ENCODE measurements at regions not wholly inside any gene's neighbourhood (a gene's known extent, or its start where the extent isn't known, plus 50 kb on each side); places are given as distances from the start of the nearest gene placed in this dataset.

DNA sequence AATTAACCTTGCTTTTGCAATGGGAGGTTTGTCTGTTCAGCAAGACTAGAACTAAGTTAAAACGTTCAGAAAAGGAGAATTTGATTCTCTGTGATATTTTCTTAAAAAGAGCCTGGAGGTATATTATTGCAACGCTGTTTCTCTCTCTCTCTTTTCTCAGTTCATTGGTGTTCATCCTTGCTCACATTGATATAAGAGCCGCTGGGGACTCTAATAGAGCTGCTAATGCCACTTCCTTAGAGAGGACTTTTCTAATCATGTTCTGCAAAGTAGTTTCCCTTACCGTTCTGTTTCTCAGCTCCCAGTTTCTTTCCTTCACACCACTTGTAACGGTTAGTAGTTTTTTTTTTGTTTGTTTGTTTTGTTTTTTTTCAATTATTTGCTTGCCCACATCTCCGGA lies 203.8 kb downstream of the RWDD3 start:
- 68% methylated on average over 6 of the region's 6 CpGs for WGBS
- no peak overlapping the region for H3K4me3 ChIP-seq

DNA sequence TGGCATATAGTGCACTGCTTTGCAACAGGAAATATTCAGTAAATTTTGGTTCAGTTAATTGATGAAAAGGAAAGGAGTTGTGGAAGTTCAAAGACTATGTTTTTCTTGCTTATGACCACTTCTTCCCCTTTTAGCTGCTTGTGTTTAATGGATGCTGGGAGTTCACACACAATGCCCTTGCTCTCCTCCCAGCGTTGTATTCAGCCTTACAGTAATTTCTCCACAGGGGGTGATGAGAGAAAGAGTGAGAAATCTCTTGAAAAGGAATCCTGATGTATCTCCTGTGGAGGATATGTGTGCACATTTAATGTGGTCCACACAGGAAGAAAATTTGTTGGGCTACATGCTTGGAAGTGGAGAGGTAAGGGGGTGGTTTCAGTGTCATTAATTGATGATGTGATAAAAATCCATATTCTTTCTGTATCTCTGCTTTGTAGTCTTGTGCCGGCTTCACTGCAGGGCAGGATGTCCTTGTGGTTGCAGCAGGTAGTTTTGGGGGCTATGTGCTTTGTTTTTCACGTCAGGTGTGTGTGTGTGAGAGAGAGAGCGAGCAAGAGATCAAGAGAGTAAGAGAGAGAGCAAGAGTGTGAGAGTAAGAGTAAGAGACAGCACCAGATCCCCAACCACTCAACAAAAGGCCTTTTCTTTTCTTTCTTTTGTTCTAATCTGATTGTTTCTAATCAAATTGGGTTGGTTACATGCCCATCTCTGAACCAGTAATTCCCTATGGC lies 204.4 kb downstream of the RWDD3 start:
- intact Hi-C loops (cut with DNase I), result no loop called here
- TF ChIP-seq POLR2AphosphoS5 (IDR thresholded peaks at IDR 0.05) (no peak), EP300 (IDR thresholded peaks at IDR 0.05) (no peak), CTCF (IDR thresholded peaks at IDR 0.05) (no peak), POLR2A (IDR thresholded peaks at IDR 0.05; ENCODE audit: low read depth) (no peak)
- no peak for DNase-seq (ENCODE audit: extremely low spot score)
- Histone ChIP-seq H3K4me3 (no peak overlapping the region), H3K27me3 (no peaks in the 10 kb centered on the region), H3K36me3 (no peaks in the 10 kb centered on the region), H3K9me3 (no peaks in the 10 kb centered on the region), H3K4me1 (peaks cover 0 to 10% (median 5%) of the 10 kb centered on the region in 4 donors), H3K27ac (replicated peaks in 1 of 4) (no peak overlapping the region)
- 87% methylated on average over 4 of the region's 4 CpGs for WGBS

More for the DNA sequence above, 203.8 kb downstream of the RWDD3 start:
- no peaks in the 10 kb centered on the region for H3K27me3 ChIP-seq
- no peak for DNase-seq (ENCODE audit: extremely low spot score)
- H3K4me1 ChIP-seq, result peaks cover 0 to 10% (median 5%) of the 10 kb centered on the region in 4 donors
- no peak for TF ChIP-seq CTCF (IDR thresholded peaks at IDR 0.05)
- intact Hi-C loops (cut with DNase I), result no loop called here
- H3K9me3 ChIP-seq, result no peaks in the 10 kb centered on the region
- no peak overlapping the region for H3K27ac ChIP-seq (replicated peaks in 1 of 4)
- no peaks in the 10 kb centered on the region for H3K36me3 ChIP-seq

- Histone ChIP-seq H3K27me3 (no peaks in the 10 kb centered on the region), H3K36me3 (no peaks in the 10 kb centered on the region), H3K4me1 (peaks cover 0 to 10% (median 5%) of the 10 kb centered on the region in 4 donors), H3K27ac (replicated peaks in 1 of 4) (no peak overlapping the region), H3K9me3 (no peaks in the 10 kb centered on the region), H3K4me3 (no peak overlapping the region)
- TF ChIP-seq POLR2AphosphoS5 (IDR thresholded peaks at IDR 0.05) (no peak), POLR2A (IDR thresholded peaks at IDR 0.05; ENCODE audit: low read depth) (no peak), CTCF (IDR thresholded peaks at IDR 0.05) (no peak), EP300 (IDR thresholded peaks at IDR 0.05) (no peak)
- no peak for DNase-seq (ENCODE audit: extremely low spot score)
- 20% methylated on average over 4 of the region's 4 CpGs for WGBS
- intact Hi-C loops (cut with DNase I), result no loop called here
Observed at GRCh38 chr1:95440511-95440910, 206.5 kb downstream of the RWDD3 start.

- intact Hi-C loops (cut with DNase I), result no loop called here
- Histone ChIP-seq H3K36me3 (no peaks in the 10 kb centered on the region), H3K4me1 (no peaks in the 10 kb centered on the region), H3K4me3 (no peak overlapping the region), H3K9me3 (peaks cover 0 to 4% (median 1%) of the 10 kb centered on the region in 4 donors), H3K27me3 (no peaks in the 10 kb centered on the region), H3K27ac (replicated peaks in 1 of 4) (no peak overlapping the region)
- 90% methylated on average over 3 of the region's 3 CpGs for WGBS
- TF ChIP-seq EP300 (IDR thresholded peaks at IDR 0.05), result no peak
- no peak for TF ChIP-seq POLR2AphosphoS5 (IDR thresholded peaks at IDR 0.05)
- TF ChIP-seq CTCF (IDR thresholded peaks at IDR 0.05), result no peak
- no peak for TF ChIP-seq POLR2A (IDR thresholded peaks at IDR 0.05; ENCODE audit: low read depth)
- no peak for DNase-seq (ENCODE audit: extremely low spot score)
Observed at GRCh38 chr1:95449516-95449915, 215.5 kb downstream of the RWDD3 start.

DNA sequence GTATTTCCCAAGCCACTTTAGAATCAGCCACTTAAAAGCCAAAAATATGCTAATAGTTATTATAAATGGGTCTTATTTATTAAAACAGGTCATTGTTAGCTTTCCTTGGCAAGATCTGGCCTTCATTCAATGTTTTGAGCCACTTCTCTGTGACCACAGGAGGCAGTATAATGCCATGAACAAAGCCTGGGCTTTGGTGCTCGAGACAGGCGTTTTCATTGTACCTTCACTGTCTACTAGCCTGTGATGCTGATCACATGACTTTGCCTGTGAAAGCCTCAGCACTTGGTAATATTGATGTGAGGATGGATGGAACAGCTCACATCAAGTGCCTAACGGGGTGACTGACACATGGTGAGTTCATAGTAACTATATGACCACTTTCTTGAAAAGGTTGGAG lies 217.0 kb downstream of the RWDD3 start:
- H3K27ac ChIP-seq (replicated peaks in 1 of 4), result no peak overlapping the region
- peaks cover 0 to 10% (median 1%) of the 10 kb centered on the region in 4 donors for H3K9me3 ChIP-seq
- no peaks in the 10 kb centered on the region for H3K4me1 ChIP-seq
- H3K4me3 ChIP-seq, result no peak overlapping the region
- H3K36me3 ChIP-seq, result no peaks in the 10 kb centered on the region
- TF ChIP-seq POLR2AphosphoS5 (IDR thresholded peaks at IDR 0.05), result no peak
- H3K27me3 ChIP-seq, result no peaks in the 10 kb centered on the region
- WGBS, result 90% methylated on average over 3 of the region's 3 CpGs
- DNase-seq (ENCODE audit: extremely low spot score), result no peak
- intact Hi-C loops (cut with DNase I), result no loop called here
